H1 (cell line): ENCODE measurements at regions not wholly inside any gene's neighbourhood (a gene's known extent, or its start where the extent isn't known, plus 50 kb on each side); places are given as distances from the start of the nearest gene placed in this dataset.

Experiments
- CTCF ChIA-PET: fragments of 300-600 bp; sonication (Branson Sonifier 250); formaldehyde crosslinking; loops from one replicate; lab custom pipeline; 2021; ENCODE audit not compliant: partially characterized antibody; lab: Charles Lee
- POLR2A ChIA-PET: fragments of 300-600 bp; sonication (Branson Sonifier 250); formaldehyde crosslinking; loops from one replicate; lab custom pipeline; 2021; ENCODE audit warnings: inconsistent platforms; ENCODE audit not compliant: partially characterized antibody; lab: Charles Lee
- DNase-seq, 2 experiments: peaks; one replicate each; pipeline versions ENCODE4 v3.0.0 to v3.0.0-alpha.2; 2010 to 2022; ENCODE audit warnings: low spot score in 2 of 2, low read depth in 1 of 2, mixed read lengths in 1 of 2
- FAIRE-seq: peaks from 2 replicates; lab custom pipeline; 2011; peaks lifted over from hg19 to GRCh38; lab: Jason Lieb, UNC
- H2AFZ ChIP-seq: 2 replicates; pipeline ENCODE4 v1.8.1; 2012; ENCODE audit warnings: low read length, inconsistent platforms
- H2AK5ac ChIP-seq: 2 replicates; pipeline ENCODE4 v1.6.1; 2013; ENCODE audit warnings: low read depth, low read length
- H2BK120ac ChIP-seq: replicated peaks from 2 replicates; pipeline ENCODE3; 2013; ENCODE audit warnings: low read depth, low read length, inconsistent platforms
- H2BK12ac ChIP-seq: 2 replicates; pipeline ENCODE4 v1.6.1; 2013; ENCODE audit warnings: low read depth, low read length
- H2BK15ac ChIP-seq: 2 replicates; pipeline ENCODE4 v1.6.1; 2013; ENCODE audit warnings: low read length
- H2BK20ac ChIP-seq: 2 replicates; pipeline ENCODE4 v1.6.1; 2013; ENCODE audit warnings: low read length
- H2BK5ac ChIP-seq: 2 replicates; pipeline ENCODE4 v1.6.1; 2013; ENCODE audit warnings: low read depth, low read length
- H3K14ac ChIP-seq: 2 replicates; pipeline ENCODE4 v1.6.1; 2013; ENCODE audit warnings: inconsistent platforms; ENCODE audit not compliant: insufficient read length
- H3K18ac ChIP-seq: 2 replicates; pipeline ENCODE4 v1.6.1; 2013; ENCODE audit warnings: low read length; ENCODE audit errors: extremely low read depth
- H3K23ac ChIP-seq: 2 replicates; pipeline ENCODE4 v1.6.1; 2013; ENCODE audit warnings: inconsistent platforms; ENCODE audit not compliant: insufficient read length
- H3K23me2 ChIP-seq: 2 replicates; pipeline ENCODE4 v1.6.1; 2013; ENCODE audit warnings: low read depth, low read length
- H3K27ac ChIP-seq: 2 replicates; pipeline ENCODE4 v1.6.1; 2011; ENCODE audit warnings: low read depth, low read length, inconsistent platforms
- H3K27me3 ChIP-seq, 4 experiments: replicated peaks in 1 of 4; 1 replicate in 1 of 4; 2 replicates in 3 of 4; pipeline versions ENCODE4 v1.6.1 to v1.8.1; 2011 to 2013; ENCODE audit warnings: low read length in 3 of 4, mild to moderate bottlenecking in 3 of 4, inconsistent platforms in 2 of 4, mixed read lengths in 2 of 4, moderate library complexity in 1 of 4; ENCODE audit not compliant: control insufficient read depth in 3 of 4, insufficient read depth in 3 of 4; ENCODE audit errors: extremely low read depth in 1 of 4
- H3K36me3 ChIP-seq, 4 experiments: 2 replicates each; pipeline versions ENCODE4 v1.6.1 to v1.8.1; 2011 to 2013; ENCODE audit warnings: mild to moderate bottlenecking in 4 of 4, low read length in 3 of 4, moderate library complexity in 2 of 4, control low read depth in 1 of 4, inconsistent platforms in 1 of 4; ENCODE audit not compliant: insufficient read depth in 4 of 4, control insufficient read depth in 2 of 4
- H3K4ac ChIP-seq: replicated peaks from 2 replicates; pipeline ENCODE3; 2013; ENCODE audit warnings: low read length, low read depth, mixed read lengths, inconsistent platforms; ENCODE audit not compliant: insufficient read length
- H3K4me1 ChIP-seq, 4 experiments: replicated peaks in 1 of 4; 1 replicate in 1 of 4; 2 replicates in 3 of 4; pipeline versions ENCODE4 v1.6.1 to v1.8.1; 2011 to 2013; ENCODE audit warnings: low read length in 3 of 4, inconsistent platforms in 2 of 4, mixed read lengths in 1 of 4; ENCODE audit not compliant: insufficient read depth in 4 of 4, control insufficient read depth in 3 of 4
- H3K4me2 ChIP-seq, 2 experiments: 2 replicates each; pipeline versions ENCODE4 v1.6.1 to v1.8.1; 2011 to 2013; ENCODE audit warnings: low read depth in 2 of 2, low read length in 2 of 2, control low read depth in 1 of 2, inconsistent platforms in 1 of 2, mild to moderate bottlenecking in 1 of 2; ENCODE audit not compliant: insufficient read depth in 1 of 2
- H3K4me3 ChIP-seq, 4 experiments: fragments of 200-600, 300-600 bp in 1 of 4; sonication (generic), shearing (Covaris generic), sonication (Bioruptor Twin) in 1 of 4; 2 replicates each; pipeline versions ENCODE4 v1.5.1 to v1.8.1; 2011 to 2016; ENCODE audit warnings: low read length in 4 of 4, low read depth in 3 of 4, control low read depth in 2 of 4, inconsistent platforms in 2 of 4, mild to moderate bottlenecking in 2 of 4, mixed read lengths in 1 of 4, moderate library complexity in 1 of 4; ENCODE audit not compliant: insufficient read depth in 2 of 4; ENCODE audit errors: extremely low read depth in 1 of 4
- H3K56ac ChIP-seq: replicated peaks from 2 replicates; pipeline ENCODE3; 2013; ENCODE audit warnings: low read depth, mild to moderate bottlenecking, mixed read lengths, low read length, inconsistent platforms; ENCODE audit not compliant: insufficient read length
- H3K79me1 ChIP-seq: 2 replicates; pipeline ENCODE4 v1.6.1; 2013; ENCODE audit warnings: low read depth, low read length, control low read depth
- H3K79me2 ChIP-seq, 2 experiments: 2 replicates each; pipeline versions ENCODE4 v1.6.1 to v1.8.1; 2012 to 2013; ENCODE audit warnings: low read length in 2 of 2, mild to moderate bottlenecking in 2 of 2, inconsistent platforms in 1 of 2; ENCODE audit not compliant: insufficient read depth in 2 of 2, control insufficient read depth in 1 of 2
- H3K9ac ChIP-seq, 4 experiments: replicated peaks in 1 of 4; 1 replicate in 1 of 4; 2 replicates in 3 of 4; pipeline versions ENCODE4 v1.6.1 to v1.8.1; 2011 to 2013; ENCODE audit warnings: low read depth in 3 of 4, low read length in 3 of 4, control low read depth in 2 of 4, mild to moderate bottlenecking in 2 of 4, moderate library complexity in 2 of 4, inconsistent platforms in 1 of 4; ENCODE audit errors: extremely low read depth in 1 of 4
- H3K9me3 ChIP-seq, 2 experiments: 2 replicates each; pipeline versions ENCODE4 v1.6.1 to v1.8.1; 2012 to 2013; ENCODE audit warnings: mild to moderate bottlenecking in 2 of 2, moderate library complexity in 2 of 2, control low read depth in 1 of 2, inconsistent platforms in 1 of 2, low read depth in 1 of 2, low read length in 1 of 2, mixed read lengths in 1 of 2; ENCODE audit not compliant: insufficient read depth in 2 of 2
- H4K20me1 ChIP-seq, 2 experiments: replicated peaks in 1 of 2; 2 replicates each; pipeline versions ENCODE3 to v1.8.1; 2011 to 2013; ENCODE audit warnings: inconsistent platforms in 2 of 2, low read length in 2 of 2, mild to moderate bottlenecking in 1 of 2; ENCODE audit not compliant: insufficient read depth in 2 of 2, control insufficient read depth in 1 of 2
- H4K5ac ChIP-seq: 2 replicates; pipeline ENCODE4 v1.6.1; 2013; ENCODE audit warnings: low read length, low read depth, mixed read lengths, inconsistent platforms; ENCODE audit not compliant: insufficient read length
- H4K8ac ChIP-seq: 2 replicates; pipeline ENCODE4 v1.8.0; 2013; ENCODE audit warnings: mild to moderate bottlenecking, moderate library complexity, low read length, inconsistent platforms; ENCODE audit not compliant: insufficient read depth; ENCODE audit errors: extremely low read depth
- H4K91ac ChIP-seq: replicated peaks from 2 replicates; pipeline ENCODE3; 2013; ENCODE audit warnings: low read length, mixed read lengths, inconsistent platforms; ENCODE audit not compliant: insufficient read length
- BACH1 ChIP-seq: IDR thresholded peaks from 2 replicates; pipeline ENCODE4 v1.6.1; 2012; ENCODE audit warnings: low read length, improper control_type of control experiment
- BCL11A ChIP-seq, 2 experiments: IDR thresholded peaks; one replicate each; pipeline ENCODE4 v1.6.1; 2011; ENCODE audit warnings: low read depth in 2 of 2, low read length in 2 of 2, mild to moderate bottlenecking in 2 of 2
- CBX5 ChIP-seq: fragments of 300-800, 300-1000 bp; sonication (generic); IDR thresholded peaks from 2 replicates; pipeline ENCODE4 v1.7.1; 2016; ENCODE audit warnings: antibody characterized with exemption, low read length, low read depth
- CEBPB ChIP-seq: IDR thresholded peaks from 2 replicates; pipeline ENCODE4 v1.6.1; 2012; ENCODE audit warnings: low read depth, low read length
- CTBP2 ChIP-seq: IDR thresholded peaks from 2 replicates; pipeline ENCODE4 v1.7.0; 2011; ENCODE audit warnings: borderline replicate concordance, mild to moderate bottlenecking, moderate library complexity, mixed read lengths, low read length; ENCODE audit not compliant: insufficient read depth, insufficient read length
- E2F6 ChIP-seq: IDR thresholded peaks from 2 replicates; pipeline ENCODE4 v1.6.1; 2012; ENCODE audit warnings: inconsistent platforms
- EP300 ChIP-seq, 2 experiments: IDR thresholded peaks; 1 replicate in 1 of 2; 2 replicates in 1 of 2; pipeline ENCODE4 v1.6.1; 2011 to 2012; ENCODE audit warnings: low read depth in 2 of 2, low read length in 2 of 2, mild to moderate bottlenecking in 2 of 2, borderline replicate concordance in 1 of 2, inconsistent platforms in 1 of 2, moderate library complexity in 1 of 2
- HDAC2 ChIP-seq, 2 experiments: fragments of 300-600 bp in 1 of 2; sonication (generic) in 1 of 2; IDR thresholded peaks; 2 replicates each; pipeline ENCODE4 v1.6.1; 2011 to 2012; ENCODE audit warnings: low read depth in 2 of 2, low read length in 2 of 2, mild to moderate bottlenecking in 2 of 2, moderate library complexity in 2 of 2, borderline replicate concordance in 1 of 2, inconsistent platforms in 1 of 2
- JUN ChIP-seq: IDR thresholded peaks from 2 replicates; pipeline ENCODE4 v1.6.1; 2011; ENCODE audit warnings: low read depth, mild to moderate bottlenecking, improper control_type of control experiment, low read length
- POLR2AphosphoS5 ChIP-seq: IDR thresholded peaks from 2 replicates; pipeline ENCODE4 v1.6.1; 2011; ENCODE audit warnings: low read depth, low read length
- SAP30 ChIP-seq: fragments of 300-600 bp; sonication (generic); IDR thresholded peaks from 2 replicates; pipeline ENCODE4 v1.7.1; 2012; ENCODE audit warnings: low read length, moderate library complexity, mild to moderate bottlenecking, inconsistent platforms; ENCODE audit not compliant: insufficient read depth, insufficient replicate concordance
- SRF ChIP-seq: IDR thresholded peaks from 2 replicates; pipeline ENCODE4 v1.6.1; 2011; ENCODE audit warnings: mild to moderate bottlenecking, low read depth, low read length, moderate library complexity
- ZNF274 ChIP-seq: IDR thresholded peaks from 2 replicates; pipeline ENCODE4 v1.7.0; 2012; ENCODE audit warnings: low read length, borderline replicate concordance; ENCODE audit errors: extremely low read depth
- WGBS, 2 experiments: shearing (Covaris generic) in 1 of 2; methylation state at CpG; one replicate each; pipeline versions ENCODE4 v1.1.6 to v1.1.7; 2013 to 2015; ENCODE audit warnings: low lambda C conversion rate in 2 of 2, mixed read lengths in 2 of 2, inconsistent platforms in 1 of 2, low coverage in 1 of 2, missing lambda C conversion rate in 1 of 2; ENCODE audit not compliant: insufficient replicate concordance in 2 of 2, insufficient coverage in 1 of 2, insufficient read length in 1 of 2; ENCODE audit errors: extremely low coverage in 1 of 2, missing lambda C conversion rate in 1 of 2; 5-methylcytosine and 5-hydroxymethylcytosine counted together

- 93% methylated on average over 2 of the region's 2 CpGs; no CpG with 5 or more reads in 1 of the 2 experiments for WGBS, 2 experiments
- no peak overlapping the region for H2AFZ ChIP-seq
- no peak overlapping the region for H3K9ac ChIP-seq
- no peak overlapping the region for H2BK15ac ChIP-seq
- H3K79me2 ChIP-seq, result no peaks in the 10 kb centered on the region
- no peak overlapping the region for H4K8ac ChIP-seq
- no peak overlapping the region for H3K27ac ChIP-seq
- no peak overlapping the region for H4K91ac ChIP-seq
- no peak overlapping the region for H3K18ac ChIP-seq
- no peaks in the 10 kb centered on the region for H3K27me3 ChIP-seq
- no peak overlapping the region for H3K4me3 ChIP-seq
- no peaks in the 10 kb centered on the region for H3K79me1 ChIP-seq
- no peak overlapping the region for H4K5ac ChIP-seq
- DNase-seq (no peak), FAIRE-seq (no peak)
- no peak overlapping the region for H2BK120ac ChIP-seq
- no peaks in the 10 kb centered on the region for H3K36me3 ChIP-seq
- no peak overlapping the region for H2BK20ac ChIP-seq
- H2AK5ac ChIP-seq, result no peak overlapping the region
- H3K14ac ChIP-seq, result no peak overlapping the region
- no peak overlapping the region for H3K23ac ChIP-seq
- ChIA-PET POLR2A (no interaction called here), CTCF (interaction anchor here (1.3 kb wide), 1 partner anchor 370 kb away, joined by 3 read pairs; no protein-coding TSS in a partner anchor)
- no peaks in the 10 kb centered on the region for H3K9me3 ChIP-seq
- no peaks in the 10 kb centered on the region for H4K20me1 ChIP-seq
- H3K23me2 ChIP-seq, result no peaks in the 10 kb centered on the region
- no peak overlapping the region for H3K4ac ChIP-seq
- no peaks in the 10 kb centered on the region for H3K4me1 ChIP-seq
- no peak overlapping the region for H2BK12ac ChIP-seq
- no peak overlapping the region for H3K4me2 ChIP-seq
- H2BK5ac ChIP-seq, result no peak overlapping the region
- no peak overlapping the region for H3K56ac ChIP-seq
- TF ChIP-seq E2F6 (no peak), CEBPB (no peak), CTBP2 (no peak), BACH1 (no peak), ZNF274 (no peak), JUN (no peak), EP300 (IDR thresholded peaks at IDR 0.05; ENCODE audit: borderline replicate concordance in 1 of 2, low read depth in 2 of 2, low read length in 2 of 2) (no peak), SAP30 (no peak), HDAC2 (IDR thresholded peaks at IDR 0.05; ENCODE audit: borderline replicate concordance in 1 of 2, low read depth in 2 of 2, low read length in 2 of 2) (no peak), BCL11A (IDR thresholded peaks at IDR 0.05; ENCODE audit: low read depth in 2 of 2, low read length in 2 of 2) (no peak), POLR2AphosphoS5 (no peak), SRF (no peak), CBX5 (no peak)
These were observed 594.5 kb downstream of the ANKRD50 start for GRCh38 chr4:124118061-124118460.
